ENCODE measurements at regions not wholly inside any gene's neighbourhood (a gene's known extent, or its start where the extent isn't known, plus 50 kb on each side); places are given as distances from the start of the nearest gene placed in this dataset.
"Not testable (repeated sequence)": the region's sequence is repeated elsewhere in the genome, so short reads cannot be mapped to it uniquely, and the experiment has no call there.

DNA sequence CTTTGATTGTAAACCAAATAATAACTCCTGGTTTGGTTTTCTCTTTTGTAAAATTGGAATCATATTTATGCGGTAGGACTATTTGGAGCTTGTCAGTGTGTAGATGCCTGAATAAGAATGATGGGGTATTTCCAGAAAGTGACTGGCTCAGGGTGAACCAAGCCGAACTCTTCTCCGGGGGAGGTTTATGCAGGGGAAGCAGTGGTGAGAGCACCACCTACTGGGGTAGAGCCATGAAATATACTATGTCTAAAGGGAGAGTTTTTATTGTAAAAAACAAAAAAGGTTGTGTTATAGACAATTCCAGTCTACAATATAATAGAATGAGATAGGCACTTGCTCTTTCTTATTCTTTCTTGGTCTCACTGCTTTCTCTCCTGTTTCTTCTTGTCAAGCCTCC is 222.9 kb upstream of the SLC16A7 start:
- Histone ChIP-seq H3K27ac (ENCODE audit: insufficient read depth in 1 of 2, low read depth in 1 of 2, low read length in 2 of 2, poor library complexity in 1 of 2, severe bottlenecking in 2 of 2) (no peak overlapping the region), H3K27me3 (replicated peaks in 2 of 5; ENCODE audit: control insufficient read depth in 4 of 5, insufficient read depth in 5 of 5, low read length in 4 of 5) (no peaks in the 10 kb centered on the region), H3K4me3 (ENCODE audit: control insufficient read depth in 1 of 7, extremely low read depth in 1 of 7, insufficient read depth in 4 of 7, low read depth in 2 of 7, low read length in 6 of 7) (no peak overlapping the region), H3K9me3 (ENCODE audit: control extremely low read depth in 1 of 5, control insufficient read depth in 4 of 5, insufficient read depth in 2 of 5, low read depth in 1 of 5, low read length in 4 of 5) (no peaks in the 10 kb centered on the region), H3K36me3 (ENCODE audit: control insufficient read depth in 4 of 4, insufficient read depth in 4 of 4, low read length in 3 of 4) (no peaks in the 10 kb centered on the region), H3K4me1 (ENCODE audit: control extremely low read depth in 1 of 4, control insufficient read depth in 4 of 4, insufficient read depth in 4 of 4, low read length in 3 of 4) (no peaks in the 10 kb centered on the region)
- peak in 2 of 3 donors; percentile 8 to 13 for DNase-seq
- POLR2A ChIA-PET = no interaction called here
- 75% methylated on average over 3 of the region's 3 CpGs for WGBS (ENCODE audit: insufficient coverage)
- CTCF ChIA-PET = interaction anchor here (0.7 kb wide), 1 partner anchor 14 kb away, joined by 3 read pairs; no protein-coding TSS in a partner anchor

DNA sequence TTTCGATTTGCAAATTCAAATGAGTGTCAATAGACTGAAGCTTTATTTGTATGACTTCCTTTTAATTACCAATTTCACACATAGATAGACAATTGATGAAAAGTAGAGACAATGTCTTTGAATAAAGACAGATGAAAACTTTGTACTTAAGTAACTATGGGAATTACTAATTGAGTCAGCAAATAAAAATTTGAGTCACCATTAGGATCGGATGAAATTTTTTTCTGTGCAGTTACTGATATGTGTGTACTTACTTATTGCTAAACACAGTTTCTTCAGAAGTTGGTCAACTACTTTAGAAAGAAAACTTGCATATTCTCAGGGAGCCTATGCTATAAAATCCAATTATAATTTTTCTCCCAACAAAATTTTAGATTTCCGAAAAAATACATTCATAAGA is 224.9 kb upstream of the SLC16A7 start:
- POLR2A ChIA-PET = no interaction called here
- DNase-seq = no peak
- H3K27ac ChIP-seq (ENCODE audit: insufficient read depth in 1 of 2, low read depth in 1 of 2, low read length in 2 of 2, poor library complexity in 1 of 2, severe bottlenecking in 2 of 2) = no peak overlapping the region

DNA sequence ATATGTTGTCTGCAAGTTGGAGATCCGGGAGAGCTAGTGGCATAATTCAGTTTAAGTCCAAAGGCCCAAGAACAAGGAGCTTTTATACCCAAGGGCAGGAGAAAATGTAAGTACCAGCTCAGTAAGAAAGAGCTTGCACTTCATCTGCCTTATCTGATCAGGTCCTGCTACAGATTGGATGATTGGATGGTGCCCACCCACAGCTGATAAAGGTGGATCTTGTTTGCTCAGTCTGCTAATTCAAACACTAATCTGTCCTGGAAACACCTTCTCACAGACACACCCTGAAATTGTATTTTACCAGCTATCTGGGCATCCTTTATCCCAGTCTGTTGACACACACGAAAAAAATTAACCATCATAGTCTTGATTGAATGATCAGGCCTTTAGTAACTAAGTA is 230.7 kb upstream of the SLC16A7 start:
- 100% methylated on average over 1 of the region's 2 CpGs for WGBS (ENCODE audit: insufficient coverage)
- ChIA-PET CTCF (no interaction called here), POLR2A (no interaction called here)
- Histone ChIP-seq H3K27ac (ENCODE audit: insufficient read depth in 1 of 2, low read depth in 1 of 2, low read length in 2 of 2, poor library complexity in 1 of 2, severe bottlenecking in 2 of 2) (no peak overlapping the region), H3K27me3 (replicated peaks in 2 of 5; ENCODE audit: control insufficient read depth in 4 of 5, insufficient read depth in 5 of 5, low read length in 4 of 5) (no peaks in the 10 kb centered on the region), H3K4me3 (ENCODE audit: control insufficient read depth in 1 of 7, extremely low read depth in 1 of 7, insufficient read depth in 4 of 7, low read depth in 2 of 7, low read length in 6 of 7) (no peak overlapping the region), H3K36me3 (ENCODE audit: control insufficient read depth in 4 of 4, insufficient read depth in 4 of 4, low read length in 3 of 4) (no peaks in the 10 kb centered on the region), H3K4me1 (ENCODE audit: control extremely low read depth in 1 of 4, control insufficient read depth in 4 of 4, insufficient read depth in 4 of 4, low read length in 3 of 4) (no peaks in the 10 kb centered on the region), H3K9me3 (ENCODE audit: control extremely low read depth in 1 of 5, control insufficient read depth in 4 of 5, insufficient read depth in 2 of 5, low read depth in 1 of 5, low read length in 4 of 5) (peaks cover 0 to 1% (median 0%) of the 10 kb centered on the region in 5 experiments)
- DNase-seq = no peak

More for the DNA sequence above, 224.9 kb upstream of the SLC16A7 start:
- H3K4me1 ChIP-seq (ENCODE audit: control extremely low read depth in 1 of 4, control insufficient read depth in 4 of 4, insufficient read depth in 4 of 4, low read length in 3 of 4) = no peaks in the 10 kb centered on the region
- no peak overlapping the region for H3K4me3 ChIP-seq (ENCODE audit: control insufficient read depth in 1 of 7, extremely low read depth in 1 of 7, insufficient read depth in 4 of 7, low read depth in 2 of 7, low read length in 6 of 7)
- CTCF ChIA-PET = no interaction called here
- H3K9me3 ChIP-seq (ENCODE audit: control extremely low read depth in 1 of 5, control insufficient read depth in 4 of 5, insufficient read depth in 2 of 5, low read depth in 1 of 5, low read length in 4 of 5) = no peaks in the 10 kb centered on the region
- no CpG with 5 or more reads among the region's 3 CpGs for WGBS (ENCODE audit: insufficient coverage)
- H3K27me3 ChIP-seq (replicated peaks in 2 of 5; ENCODE audit: control insufficient read depth in 4 of 5, insufficient read depth in 5 of 5, low read length in 4 of 5) = no peaks in the 10 kb centered on the region
- H3K36me3 ChIP-seq (ENCODE audit: control insufficient read depth in 4 of 4, insufficient read depth in 4 of 4, low read length in 3 of 4) = no peaks in the 10 kb centered on the region

DNA sequence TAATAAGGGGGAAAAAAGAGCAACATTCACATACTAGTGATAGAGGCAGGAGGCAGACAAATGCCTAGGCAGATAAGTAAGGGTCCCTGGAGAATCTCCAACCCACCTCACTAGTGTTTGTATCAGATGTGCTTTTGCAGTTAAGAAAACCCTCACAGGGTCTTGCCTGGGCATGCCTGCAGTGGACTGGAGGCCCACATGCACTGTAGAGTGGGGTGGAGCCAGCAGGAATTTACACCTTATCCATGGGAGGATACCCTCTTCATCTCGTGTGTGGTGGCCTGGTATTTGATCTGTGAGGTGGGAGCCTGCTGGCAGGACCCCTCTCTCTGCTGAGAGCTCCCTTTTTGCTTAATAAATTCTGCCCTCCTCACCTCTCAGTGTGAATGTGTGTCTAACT is 238.0 kb upstream of the SLC16A7 start:
- H3K9me3 ChIP-seq (ENCODE audit: control extremely low read depth in 1 of 5, control insufficient read depth in 4 of 5, insufficient read depth in 2 of 5, low read depth in 1 of 5, low read length in 4 of 5) = no peaks in the 10 kb centered on the region
- DNase-seq = no peak
- no CpG with 5 or more reads among the region's 1 CpG for WGBS (ENCODE audit: insufficient coverage)
- ChIA-PET POLR2A (no interaction called here), CTCF (interaction anchor here (1.7 kb wide), 1 partner anchor 8 kb away, joined by 5 read pairs; no protein-coding TSS in a partner anchor)
- H3K36me3 ChIP-seq (ENCODE audit: control insufficient read depth in 4 of 4, insufficient read depth in 4 of 4, low read length in 3 of 4) = no peaks in the 10 kb centered on the region
- H3K27ac ChIP-seq (ENCODE audit: insufficient read depth in 1 of 2, low read depth in 1 of 2, low read length in 2 of 2, poor library complexity in 1 of 2, severe bottlenecking in 2 of 2) = no peak overlapping the region
- H3K4me3 ChIP-seq (ENCODE audit: control insufficient read depth in 1 of 7, extremely low read depth in 1 of 7, insufficient read depth in 4 of 7, low read depth in 2 of 7, low read length in 6 of 7) = no peak overlapping the region
- no peaks in the 10 kb centered on the region for H3K27me3 ChIP-seq (replicated peaks in 2 of 5; ENCODE audit: control insufficient read depth in 4 of 5, insufficient read depth in 5 of 5, low read length in 4 of 5)
- no peaks in the 10 kb centered on the region for H3K4me1 ChIP-seq (ENCODE audit: control extremely low read depth in 1 of 4, control insufficient read depth in 4 of 4, insufficient read depth in 4 of 4, low read length in 3 of 4)

DNA sequence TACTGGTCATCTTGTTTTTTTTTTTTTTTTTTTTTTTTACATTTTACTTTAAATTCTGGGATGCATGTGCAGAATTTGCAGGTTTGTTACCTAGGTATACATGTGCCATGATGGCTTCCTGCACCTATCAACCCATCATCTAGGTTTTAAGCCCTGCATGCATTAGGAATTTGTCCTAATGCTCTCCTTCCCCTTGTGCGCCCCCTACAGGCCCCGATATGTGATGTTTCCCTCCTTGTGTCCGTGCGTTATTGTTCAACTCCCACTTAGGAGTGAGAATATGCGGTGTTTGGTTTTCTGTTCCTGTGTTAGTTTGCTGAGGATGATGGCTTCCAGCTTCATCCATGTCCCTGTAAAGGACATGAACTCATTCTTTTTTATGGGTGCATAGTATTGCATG is 249.6 kb upstream of the SLC16A7 start:
- DNase-seq; H3K4me1 ChIP-seq (ENCODE audit: control extremely low read depth in 1 of 4, control insufficient read depth in 4 of 4, insufficient read depth in 4 of 4, low read length in 3 of 4); H3K27me3 ChIP-seq (replicated peaks in 2 of 5; ENCODE audit: control insufficient read depth in 4 of 5, insufficient read depth in 5 of 5, low read length in 4 of 5); POLR2A ChIA-PET; H3K9me3 ChIP-seq (ENCODE audit: control extremely low read depth in 1 of 5, control insufficient read depth in 4 of 5, insufficient read depth in 2 of 5, low read depth in 1 of 5, low read length in 4 of 5); H3K27ac ChIP-seq (ENCODE audit: insufficient read depth in 1 of 2, low read depth in 1 of 2, low read length in 2 of 2, poor library complexity in 1 of 2, severe bottlenecking in 2 of 2); CTCF ChIA-PET; H3K36me3 ChIP-seq (ENCODE audit: control insufficient read depth in 4 of 4, insufficient read depth in 4 of 4, low read length in 3 of 4); H3K4me3 ChIP-seq (ENCODE audit: control insufficient read depth in 1 of 7, extremely low read depth in 1 of 7, insufficient read depth in 4 of 7, low read depth in 2 of 7, low read length in 6 of 7): not testable (repeated sequence)
- no CpG with 5 or more reads among the region's 5 CpGs for WGBS (ENCODE audit: insufficient coverage)

DNA sequence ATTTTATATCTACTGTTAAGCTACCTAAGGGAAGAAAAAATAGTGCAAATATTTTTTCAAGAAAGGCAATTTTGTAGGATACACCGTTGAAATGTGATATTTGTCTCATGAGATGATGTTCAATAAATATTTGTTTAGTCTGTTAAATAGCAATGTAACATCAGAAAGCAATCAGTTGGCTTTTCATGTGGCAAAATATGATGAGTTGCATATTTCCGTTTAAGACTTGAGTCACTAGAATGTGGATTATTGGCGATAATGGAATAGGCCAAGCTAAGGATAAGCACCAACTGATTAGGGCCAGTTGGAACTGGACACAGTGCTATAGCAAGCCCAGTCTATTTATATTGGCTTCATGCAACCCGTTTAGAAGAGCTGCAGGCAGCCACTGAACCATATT is 250.4 kb upstream of the SLC16A7 start:
- POLR2A ChIA-PET = no interaction called here
- no peak for DNase-seq
- Histone ChIP-seq H3K36me3 (ENCODE audit: control insufficient read depth in 4 of 4, insufficient read depth in 4 of 4, low read length in 3 of 4) (no peaks in the 10 kb centered on the region), H3K27me3 (replicated peaks in 2 of 5; ENCODE audit: control insufficient read depth in 4 of 5, insufficient read depth in 5 of 5, low read length in 4 of 5) (no peaks in the 10 kb centered on the region), H3K4me3 (ENCODE audit: control insufficient read depth in 1 of 7, extremely low read depth in 1 of 7, insufficient read depth in 4 of 7, low read depth in 2 of 7, low read length in 6 of 7) (no peak overlapping the region), H3K27ac (ENCODE audit: insufficient read depth in 1 of 2, low read depth in 1 of 2, low read length in 2 of 2, poor library complexity in 1 of 2, severe bottlenecking in 2 of 2) (no peak overlapping the region), H3K4me1 (ENCODE audit: control extremely low read depth in 1 of 4, control insufficient read depth in 4 of 4, insufficient read depth in 4 of 4, low read length in 3 of 4) (no peaks in the 10 kb centered on the region), H3K9me3 (ENCODE audit: control extremely low read depth in 1 of 5, control insufficient read depth in 4 of 5, insufficient read depth in 2 of 5, low read depth in 1 of 5, low read length in 4 of 5) (no peaks in the 10 kb centered on the region)
- CTCF ChIA-PET = interaction anchor here (1.2 kb wide), 1 partner anchor 232 kb away, joined by 3 read pairs; no protein-coding TSS in a partner anchor
- WGBS (ENCODE audit: insufficient coverage) = 100% methylated on average over 3 of the region's 4 CpGs

DNA sequence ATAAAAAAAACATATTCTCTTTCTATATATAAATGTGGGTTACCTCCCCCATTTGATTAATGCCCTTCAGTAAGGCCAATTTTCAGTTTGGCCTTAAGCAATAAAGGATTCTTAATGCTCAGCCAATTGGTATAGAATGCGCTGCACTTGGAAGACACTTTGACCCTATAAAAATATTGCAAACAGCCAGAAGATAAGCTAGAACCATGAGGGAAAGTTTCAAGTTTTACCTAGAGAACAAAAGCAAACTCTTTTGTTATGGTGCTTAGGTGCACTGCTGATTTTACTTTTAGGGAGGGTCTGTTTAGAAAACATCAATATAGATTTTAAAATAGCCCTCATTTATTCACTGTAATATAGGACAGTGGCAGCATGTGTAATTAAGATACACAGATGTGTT is 251.6 kb upstream of the SLC16A7 start:
- ChIA-PET CTCF (interaction anchor here (1.2 kb wide), 1 partner anchor 230 kb away, joined by 3 read pairs; no protein-coding TSS in a partner anchor), POLR2A (no interaction called here)
- no peak overlapping the region for H3K4me3 ChIP-seq (ENCODE audit: control insufficient read depth in 1 of 7, extremely low read depth in 1 of 7, insufficient read depth in 4 of 7, low read depth in 2 of 7, low read length in 6 of 7)
- DNase-seq = no peak
- H3K9me3 ChIP-seq (ENCODE audit: control extremely low read depth in 1 of 5, control insufficient read depth in 4 of 5, insufficient read depth in 2 of 5, low read depth in 1 of 5, low read length in 4 of 5) = no peaks in the 10 kb centered on the region
- no peaks in the 10 kb centered on the region for H3K36me3 ChIP-seq (ENCODE audit: control insufficient read depth in 4 of 4, insufficient read depth in 4 of 4, low read length in 3 of 4)
- H3K4me1 ChIP-seq (ENCODE audit: control extremely low read depth in 1 of 4, control insufficient read depth in 4 of 4, insufficient read depth in 4 of 4, low read length in 3 of 4) = no peaks in the 10 kb centered on the region
- no peak overlapping the region for H3K27ac ChIP-seq (ENCODE audit: insufficient read depth in 1 of 2, low read depth in 1 of 2, low read length in 2 of 2, poor library complexity in 1 of 2, severe bottlenecking in 2 of 2)
- H3K27me3 ChIP-seq (replicated peaks in 2 of 5; ENCODE audit: control insufficient read depth in 4 of 5, insufficient read depth in 5 of 5, low read length in 4 of 5) = no peaks in the 10 kb centered on the region
- 40% methylated on average over 1 of the region's 1 CpG for WGBS (ENCODE audit: insufficient coverage)
